ENCODE measurements at regions not wholly inside any gene's neighbourhood (a gene's known extent, or its start where the extent isn't known, plus 50 kb on each side); places are given as distances from the start of the nearest gene placed in this dataset.
A peak's percentile ranks its signal among the peaks of the same experiment; 100 is the strongest.
"Not testable (repeated sequence)": the region's sequence is repeated elsewhere in the genome, so short reads cannot be mapped to it uniquely, and the experiment has no call there.

DNA sequence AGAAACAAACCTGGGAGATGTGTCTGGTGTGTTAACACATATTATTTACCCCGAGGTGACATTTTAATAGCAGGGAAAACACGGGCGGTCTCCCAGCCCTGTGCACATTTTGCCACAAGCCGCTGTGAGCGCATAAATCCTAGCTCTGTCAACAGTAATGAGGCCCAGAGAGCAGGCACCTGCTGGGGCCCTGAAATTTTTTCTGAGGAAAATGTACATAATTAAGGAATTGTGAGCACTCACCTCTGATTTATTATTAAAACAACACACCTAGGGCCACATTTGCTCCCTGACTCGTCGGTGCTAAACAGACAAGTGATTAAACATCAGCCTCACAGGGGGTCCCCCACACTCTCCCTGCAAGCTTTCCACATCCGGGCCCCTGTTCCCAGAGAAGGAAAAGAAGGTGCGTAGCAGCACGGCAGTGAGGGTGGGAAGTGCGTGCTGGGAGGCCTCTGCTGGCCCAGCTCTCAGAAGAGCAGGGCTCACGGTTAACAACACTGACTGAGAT, 616.3 kb downstream of the UQCRFS1 start:
- Histone ChIP-seq H3K4me3 (no peak overlapping the region), H3K27ac (peak overlapping the region; percentile 45 to 75 (median 68)), H3K9me3 (no peaks in the 10 kb centered on the region), H3K27me3 (no peaks in the 10 kb centered on the region), H3K4me1 (peaks cover 36% of the 10 kb centered on the region), H3K36me3 (replicated peaks in 1 of 2; ENCODE audit: insufficient read depth in 1 of 2, low read depth in 2 of 2) (no peaks in the 10 kb centered on the region)
- peak; percentile 95 for ATAC-seq
- peak; percentile 48 to 69 (median 63) for DNase-seq
- 37 to 44% methylated on average over 12 of the region's 12 CpGs for WGBS, 2 donors
- intact Hi-C loops (cut with DNase I), result no loop called here
- TF ChIP-seq, protein P1, sequence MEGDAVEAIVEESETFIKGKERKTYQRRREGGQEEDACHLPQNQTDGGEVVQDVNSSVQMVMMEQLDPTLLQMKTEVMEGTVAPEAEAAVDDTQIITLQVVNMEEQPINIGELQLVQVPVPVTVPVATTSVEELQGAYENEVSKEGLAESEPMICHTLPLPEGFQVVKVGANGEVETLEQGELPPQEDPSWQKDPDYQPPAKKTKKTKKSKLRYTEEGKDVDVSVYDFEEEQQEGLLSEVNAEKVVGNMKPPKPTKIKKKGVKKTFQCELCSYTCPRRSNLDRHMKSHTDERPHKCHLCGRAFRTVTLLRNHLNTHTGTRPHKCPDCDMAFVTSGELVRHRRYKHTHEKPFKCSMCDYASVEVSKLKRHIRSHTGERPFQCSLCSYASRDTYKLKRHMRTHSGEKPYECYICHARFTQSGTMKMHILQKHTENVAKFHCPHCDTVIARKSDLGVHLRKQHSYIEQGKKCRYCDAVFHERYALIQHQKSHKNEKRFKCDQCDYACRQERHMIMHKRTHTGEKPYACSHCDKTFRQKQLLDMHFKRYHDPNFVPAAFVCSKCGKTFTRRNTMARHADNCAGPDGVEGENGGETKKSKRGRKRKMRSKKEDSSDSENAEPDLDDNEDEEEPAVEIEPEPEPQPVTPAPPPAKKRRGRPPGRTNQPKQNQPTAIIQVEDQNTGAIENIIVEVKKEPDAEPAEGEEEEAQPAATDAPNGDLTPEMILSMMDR (IDR thresholded peaks at IDR 0.05), result no peak
- TF ChIP-seq POLR2A (IDR thresholded peaks at IDR 0.05), result no peak

DNA sequence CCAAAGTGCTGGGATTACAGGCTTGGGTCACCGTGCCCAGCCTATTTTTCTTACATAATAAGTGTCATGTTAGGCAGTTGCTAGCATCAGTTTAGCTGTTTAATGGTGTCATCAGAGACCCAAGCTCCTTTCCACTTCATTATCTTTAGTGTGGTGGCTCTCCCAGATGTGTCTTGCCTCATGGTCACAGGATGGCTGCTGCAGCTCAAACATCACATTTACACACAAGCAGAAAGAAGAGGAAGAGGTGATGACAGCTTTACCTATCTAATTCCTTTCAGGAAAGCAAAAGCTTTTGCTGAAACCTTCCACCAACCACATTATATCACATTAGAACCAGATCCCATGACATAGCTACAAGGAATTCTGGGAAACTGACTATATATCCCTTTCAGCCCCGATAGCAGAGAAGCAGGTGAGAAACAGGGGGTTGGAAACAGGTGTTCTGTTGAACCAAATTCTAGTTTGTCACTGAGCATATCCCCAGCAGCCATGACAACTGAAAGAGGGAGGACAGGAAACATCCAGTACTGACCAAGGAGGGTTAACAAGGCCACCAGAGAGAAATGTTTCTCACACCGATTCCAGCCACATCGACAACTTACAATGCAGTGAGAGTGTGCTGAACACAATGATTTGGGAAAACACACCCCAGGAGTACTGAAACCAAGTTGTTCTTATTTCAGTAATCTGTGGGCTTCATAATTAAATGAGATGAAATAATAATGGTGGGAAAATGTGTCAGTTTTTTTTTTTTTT, 617.0 kb downstream of the UQCRFS1 start:
- H3K4me3 ChIP-seq, result no peak overlapping the region
- no peaks in the 10 kb centered on the region for H3K9me3 ChIP-seq
- WGBS, 2 donors, result 41 to 46% methylated on average over 4 of the region's 4 CpGs
- peaks cover 40% of the 10 kb centered on the region for H3K4me1 ChIP-seq
- TF ChIP-seq, protein P1 (IDR thresholded peaks at IDR 0.05), result no peak
- TF ChIP-seq POLR2A (IDR thresholded peaks at IDR 0.05), result no peak
- DNase-seq, result no peak
- H3K27me3 ChIP-seq, result no peaks in the 10 kb centered on the region
- H3K27ac ChIP-seq, result peak overlapping the region; percentile 30 to 75 (median 66)
- peak; percentile 31 for ATAC-seq
- H3K36me3 ChIP-seq (replicated peaks in 1 of 2; ENCODE audit: insufficient read depth in 1 of 2, low read depth in 2 of 2), result no peaks in the 10 kb centered on the region
- intact Hi-C loops (cut with DNase I), result no loop called here

DNA sequence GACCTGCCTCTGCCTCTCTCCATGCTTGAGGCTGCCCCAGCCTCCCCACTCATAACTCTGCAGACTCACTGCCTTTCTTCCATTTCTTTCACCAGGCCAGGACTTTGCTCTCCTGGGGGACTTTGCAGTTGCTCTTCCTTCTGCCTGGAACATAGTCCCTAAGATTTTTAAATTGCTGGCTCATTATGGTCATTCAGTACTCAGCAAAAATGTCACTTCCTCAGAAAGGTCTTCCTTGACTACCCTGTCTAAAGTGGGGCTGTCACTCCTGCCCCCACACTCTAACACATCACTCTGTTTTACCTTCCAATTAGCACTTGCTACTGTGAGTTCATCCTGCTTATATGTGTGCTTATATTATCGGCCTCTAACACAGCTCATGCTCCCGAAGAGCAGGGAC, 618.2 kb downstream of the UQCRFS1 start:
- ATAC-seq, result no peak
- Histone ChIP-seq H3K36me3 (replicated peaks in 1 of 2; ENCODE audit: insufficient read depth in 1 of 2, low read depth in 2 of 2) (no peaks in the 10 kb centered on the region), H3K27me3 (no peaks in the 10 kb centered on the region), H3K4me1 (peaks cover 46% of the 10 kb centered on the region), H3K9me3 (no peaks in the 10 kb centered on the region), H3K4me3 (no peak overlapping the region), H3K27ac (no peak overlapping the region)
- intact Hi-C loops (cut with DNase I), result no loop called here
- WGBS, 2 donors, result 74 to 76% methylated on average over 2 of the region's 2 CpGs
- TF ChIP-seq, protein P1 (IDR thresholded peaks at IDR 0.05), result no peak
- TF ChIP-seq POLR2A (IDR thresholded peaks at IDR 0.05), result no peak
- no peak for DNase-seq

DNA sequence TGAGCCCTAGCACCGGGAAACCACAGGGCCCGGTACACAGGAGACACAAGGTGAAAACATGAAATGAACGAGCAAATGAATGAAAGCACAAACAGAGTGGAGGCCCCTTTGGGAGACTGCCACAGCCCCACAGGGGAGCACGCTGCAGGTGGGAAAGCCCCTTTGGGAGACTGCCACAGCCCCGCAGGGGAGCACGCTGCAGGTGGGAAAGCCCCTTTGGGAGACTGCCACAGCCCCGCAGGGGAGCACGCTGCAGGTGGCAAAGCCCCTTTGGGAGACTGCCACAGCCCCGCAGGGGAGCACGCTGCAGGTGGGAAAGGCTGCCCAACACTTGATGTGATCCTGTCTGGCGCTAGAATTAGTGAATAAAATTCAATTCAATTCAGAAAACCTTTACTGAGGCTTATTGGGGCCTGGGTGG, 623.0 kb downstream of the UQCRFS1 start:
- ATAC-seq (peak; percentile 77), DNase-seq (peak; percentile 47 to 55 (median 50))
- not testable (repeated sequence) for H3K9me3 ChIP-seq

DNA sequence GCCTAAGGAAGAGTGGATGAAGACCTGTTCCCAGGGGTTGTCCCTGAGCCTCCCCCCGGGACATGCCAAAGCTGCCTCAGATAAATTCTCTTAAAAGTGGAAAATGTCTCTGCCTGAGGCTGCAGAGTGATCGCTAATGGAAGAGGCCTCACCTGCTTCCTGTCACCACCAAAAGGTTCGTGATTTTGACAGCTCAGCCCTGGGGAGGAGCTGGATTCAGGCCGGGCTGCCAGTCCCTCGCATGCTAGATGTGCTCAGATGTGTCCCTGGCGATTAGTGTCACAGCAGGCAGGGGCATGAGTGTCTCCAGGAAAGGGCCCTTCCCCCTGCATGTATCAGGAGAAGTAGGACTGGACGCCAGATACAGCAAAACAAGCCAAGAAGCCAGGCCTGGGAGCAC, 626.5 kb downstream of the UQCRFS1 start:
- Histone ChIP-seq H3K27ac (no peak overlapping the region), H3K4me3 (no peak overlapping the region), H3K4me1 (peaks cover 14% of the 10 kb centered on the region), H3K9me3 (no peaks in the 10 kb centered on the region), H3K36me3 (replicated peaks in 1 of 2; ENCODE audit: insufficient read depth in 1 of 2, low read depth in 2 of 2) (no peaks in the 10 kb centered on the region), H3K27me3 (no peaks in the 10 kb centered on the region)
- DNase-seq, result no peak
- no peak for ATAC-seq
- 57 to 62% methylated on average over 5 to 7 of the region's 7 CpGs for WGBS, 2 donors
- TF ChIP-seq, protein P1 (IDR thresholded peaks at IDR 0.05), result no peak
- no peak for TF ChIP-seq POLR2A (IDR thresholded peaks at IDR 0.05)
- intact Hi-C loops (cut with DNase I), result no loop called here

More for the DNA sequence above, 623.0 kb downstream of the UQCRFS1 start:
- 39 to 42% methylated on average over 11 of the region's 11 CpGs for WGBS, 2 donors
- H3K27me3 ChIP-seq; H3K4me3 ChIP-seq; intact Hi-C loops (cut with DNase I); H3K36me3 ChIP-seq (replicated peaks in 1 of 2; ENCODE audit: insufficient read depth in 1 of 2, low read depth in 2 of 2): not testable (repeated sequence)
- Histone ChIP-seq H3K27ac (peak overlapping the region in 3 of 4 donors; percentile 54 to 67 (median 59)), H3K4me1 (peaks cover 14% of the 10 kb centered on the region)
